H9 (cell line): ENCODE measurements at regions not wholly inside any gene's neighbourhood (a gene's known extent, or its start where the extent isn't known, plus 50 kb on each side); places are given as distances from the start of the nearest gene placed in this dataset.

ENCODE experiments used
- DNase-seq: peaks from one replicate; pipeline ENCODE4 v3.0.0-alpha.2; 2017
- H2AFZ ChIP-seq: one replicate; pipeline ENCODE4 v1.6.1; 2013; ENCODE audit warnings: mild to moderate bottlenecking, low read length, control low read depth, moderate library complexity
- H2AK5ac ChIP-seq: 2 replicates; pipeline ENCODE4 v1.6.1; 2013; ENCODE audit warnings: low read length, control low read depth, mixed read lengths; ENCODE audit not compliant: insufficient read length
- H2BK120ac ChIP-seq: one replicate; pipeline ENCODE4 v1.6.1; 2013; ENCODE audit warnings: low read depth, mild to moderate bottlenecking, low read length, control low read depth, inconsistent platforms; ENCODE audit not compliant: poor library complexity, severe bottlenecking
- H2BK12ac ChIP-seq: 2 replicates; pipeline ENCODE4 v1.6.1; 2013; ENCODE audit warnings: low read length, control low read depth, mixed read lengths, low read depth; ENCODE audit not compliant: insufficient read length
- H2BK15ac ChIP-seq: 2 replicates; pipeline ENCODE4 v1.6.1; 2013; ENCODE audit warnings: low read depth, low read length, control low read depth
- H2BK20ac ChIP-seq: one replicate; pipeline ENCODE4 v1.6.1; 2013; ENCODE audit warnings: low read depth, mild to moderate bottlenecking, low read length, control low read depth, inconsistent platforms; ENCODE audit not compliant: poor library complexity, severe bottlenecking
- H2BK5ac ChIP-seq: 2 replicates; pipeline ENCODE4 v1.6.1; 2013; ENCODE audit warnings: low read length, control low read depth, mixed read lengths; ENCODE audit not compliant: insufficient read length
- H3K14ac ChIP-seq: 2 replicates; pipeline ENCODE4 v1.6.1; 2013; ENCODE audit warnings: low read length, control low read depth; ENCODE audit not compliant: insufficient read depth
- H3K18ac ChIP-seq: 2 replicates; pipeline ENCODE4 v1.6.1; 2013; ENCODE audit warnings: low read depth, mild to moderate bottlenecking, mixed read lengths, low read length, control low read depth; ENCODE audit not compliant: insufficient read length
- H3K23ac ChIP-seq: 2 replicates; pipeline ENCODE4 v1.6.1; 2013; ENCODE audit warnings: low read length, control low read depth, mixed read lengths, low read depth; ENCODE audit not compliant: insufficient read length
- H3K23me2 ChIP-seq: 2 replicates; pipeline ENCODE4 v1.6.1; 2013; ENCODE audit warnings: low read depth, mild to moderate bottlenecking, mixed read lengths, low read length, control low read depth; ENCODE audit not compliant: insufficient read length, poor library complexity, severe bottlenecking
- H3K27ac ChIP-seq: 2 replicates; pipeline ENCODE4 v1.5.1; 2013; ENCODE audit warnings: low read length, control low read depth, mixed read lengths, low read depth; ENCODE audit not compliant: insufficient read length
- H3K27me3 ChIP-seq: 2 replicates; pipeline ENCODE4 v1.6.1; 2013; ENCODE audit warnings: low read length, control low read depth, inconsistent platforms; ENCODE audit not compliant: insufficient read depth
- H3K4ac ChIP-seq: 2 replicates; pipeline ENCODE4 v1.6.1; 2013; ENCODE audit warnings: low read depth, mild to moderate bottlenecking, control low read depth, inconsistent platforms, low read length, moderate library complexity
- H3K4me1 ChIP-seq: 2 replicates; pipeline ENCODE4 v1.6.1; 2013; ENCODE audit warnings: low read length, control low read depth, inconsistent platforms; ENCODE audit not compliant: insufficient read depth
- H3K4me2 ChIP-seq: 2 replicates; pipeline ENCODE4 v1.6.1; 2013; ENCODE audit warnings: low read length, control low read depth, mixed read lengths; ENCODE audit not compliant: insufficient read length, insufficient read depth
- H3K56ac ChIP-seq: 2 replicates; pipeline ENCODE4 v1.6.1; 2013; ENCODE audit warnings: low read depth, mild to moderate bottlenecking, mixed read lengths, low read length, control low read depth; ENCODE audit not compliant: insufficient read length
- H3K79me1 ChIP-seq: 2 replicates; pipeline ENCODE4 v1.6.1; 2013; ENCODE audit warnings: low read depth, mild to moderate bottlenecking, moderate library complexity, low read length, control low read depth, inconsistent platforms; ENCODE audit not compliant: insufficient read depth, poor library complexity, severe bottlenecking
- H3K79me2 ChIP-seq: 2 replicates; pipeline ENCODE4 v1.6.1; 2013; ENCODE audit warnings: low read length, control low read depth, inconsistent platforms; ENCODE audit not compliant: insufficient read depth
- H3K9ac ChIP-seq: 2 replicates; pipeline ENCODE4 v1.6.1; 2013; ENCODE audit warnings: low read length, control low read depth, mixed read lengths; ENCODE audit not compliant: insufficient read length; ENCODE audit errors: extremely low read depth
- H3K9me3 ChIP-seq: one replicate; pipeline ENCODE4 v1.6.1; 2013; ENCODE audit warnings: low read depth, low read length, inconsistent platforms; ENCODE audit not compliant: control insufficient read depth
- H3T11ph ChIP-seq: one replicate; pipeline ENCODE4 v1.6.1; 2013; ENCODE audit warnings: mild to moderate bottlenecking, low read length, control low read depth, inconsistent platforms
- H4K20me1 ChIP-seq: one replicate; pipeline ENCODE4 v1.6.1; 2013; ENCODE audit not compliant: control insufficient read depth, insufficient read length, insufficient read depth
- H4K5ac ChIP-seq: 2 replicates; pipeline ENCODE4 v1.6.1; 2013; ENCODE audit warnings: low read depth, mild to moderate bottlenecking, mixed read lengths, low read length, control low read depth; ENCODE audit not compliant: insufficient read length
- H4K8ac ChIP-seq: replicated peaks from 2 replicates; pipeline ENCODE4 v1.6.1; 2013; ENCODE audit warnings: low read length, control low read depth, mixed read lengths, low read depth; ENCODE audit not compliant: insufficient read length
- H4K91ac ChIP-seq: 2 replicates; pipeline ENCODE4 v1.6.1; 2013; ENCODE audit warnings: low read depth, mild to moderate bottlenecking, moderate library complexity, mixed read lengths, low read length, control low read depth; ENCODE audit not compliant: insufficient read length
- H3K27ac Mint-ChIP-seq, 3 experiments: 2 replicates in 2 of 3; 3 replicates in 1 of 3; pipeline ENCODE4 v1.8.0; 2020 to 2021; ENCODE audit warnings: mixed read lengths in 3 of 3, mild to moderate bottlenecking in 1 of 3, moderate library complexity in 1 of 3
- H3K27me3 Mint-ChIP-seq: 2 replicates; pipeline ENCODE4 v1.8.0; 2021; ENCODE audit warnings: low read depth, mild to moderate bottlenecking, moderate library complexity, mixed read lengths
- H3K36me3 Mint-ChIP-seq, 3 experiments: 2 replicates in 2 of 3; 3 replicates in 1 of 3; pipeline ENCODE4 v1.8.0; 2020 to 2021; ENCODE audit warnings: low read depth in 3 of 3, mixed read lengths in 3 of 3; ENCODE audit not compliant: insufficient read depth in 1 of 3
- H3K4me1 Mint-ChIP-seq, 2 experiments: 2 replicates each; pipeline ENCODE4 v1.8.0; 2020; ENCODE audit warnings: mixed read lengths in 2 of 2
- H3K4me3 Mint-ChIP-seq, 2 experiments: 2 replicates in 1 of 2; 3 replicates in 1 of 2; pipeline ENCODE4 v1.8.0; 2020 to 2021; ENCODE audit warnings: mild to moderate bottlenecking in 2 of 2, mixed read lengths in 2 of 2, moderate library complexity in 1 of 2
- H3K9me3 Mint-ChIP-seq, 2 experiments: 2 replicates in 1 of 2; 3 replicates in 1 of 2; pipeline ENCODE4 v1.8.0; 2020; ENCODE audit warnings: mild to moderate bottlenecking in 2 of 2, mixed read lengths in 2 of 2, moderate library complexity in 1 of 2
- CTCF ChIP-seq: fragments of 200-600 bp; sonication (generic); conservative IDR thresholded peaks from 3 replicates; pipeline ENCODE4 v1.8.0; 2021; ENCODE audit warnings: antibody characterized with exemption, mild to moderate bottlenecking
- WGBS: extraction: QIAGEN DNeasy Blood & Tissue Kit; methylation state at CpG from one replicate; pipeline ENCODE4 v1.1.7; 2013; ENCODE audit warnings: missing lambda C conversion rate, low lambda C conversion rate, mixed read lengths; ENCODE audit not compliant: insufficient read length; ENCODE audit errors: extremely low coverage; 5-methylcytosine and 5-hydroxymethylcytosine counted together

- Histone ChIP-seq H3K14ac (no peak overlapping the region), H3K4ac (no peak overlapping the region), H4K91ac (no peak overlapping the region), H2BK5ac (no peak overlapping the region), H3K79me2 (no peaks in the 10 kb centered on the region), H3K56ac (no peak overlapping the region), H2BK120ac (no peak overlapping the region), H3K4me1 (no peaks in the 10 kb centered on the region; the same call in 1 of the 2 replicates), H4K8ac (no peak overlapping the region), H2AFZ (no peak overlapping the region), H3K79me1 (no peaks in the 10 kb centered on the region), H2BK20ac (no peak overlapping the region), H3K23me2 (no peaks in the 10 kb centered on the region), H3K27ac (no peak overlapping the region), H4K5ac (no peak overlapping the region), H3K9me3 (no peaks in the 10 kb centered on the region), H2BK12ac (no peak overlapping the region), H3K18ac (no peak overlapping the region), H2AK5ac (no peak overlapping the region), H4K20me1 (no peaks in the 10 kb centered on the region), H2BK15ac (no peak overlapping the region), H3K23ac (no peak overlapping the region), H3T11ph (no peak overlapping the region), H3K4me2 (no peak overlapping the region), H3K27me3 (no peaks in the 10 kb centered on the region), H3K9ac (no peak overlapping the region)
- no CpG with 5 or more reads among the region's 2 CpGs for WGBS
- no peak for DNase-seq
- H3K9me3 Mint-ChIP-seq, result no peaks in the 10 kb centered on the region
- H3K27me3 Mint-ChIP-seq, result peaks cover 2% of the 10 kb centered on the region; the same call in 1 of the 2 replicates
- no peak overlapping the region for H3K4me3 Mint-ChIP-seq
- no peaks in the 10 kb centered on the region; a peak in 1 of 7 replicates for H3K36me3 Mint-ChIP-seq
- peaks cover 2 to 7% of the 10 kb centered on the region in 2 experiments; a peak in 3 of 4 replicates for H3K4me1 Mint-ChIP-seq
- peak overlapping the region in 1 of 3 experiments; percentile 79; a peak in 1 of 7 replicates for H3K27ac Mint-ChIP-seq
- no peak for TF ChIP-seq CTCF
These were observed 162.3 kb upstream of the KLF3 start for GRCh38 chr4:38501698-38502097.
